SK-N-SH treated with all-trans-retinoic acid at 6 μM for 48 hours (cell line): ENCODE measurements at regions not wholly inside any gene's neighbourhood (a gene's known extent, or its start where the extent isn't known, plus 50 kb on each side); places are given as distances from the start of the nearest gene placed in this dataset.

Experiments
- ARNTL ChIP-seq: fragments of 450-650 bp; formaldehyde crosslinking; IDR thresholded peaks from 2 replicates; pipeline ENCODE4 v1.5.0; 2020; ENCODE audit warnings: low read depth, mild to moderate bottlenecking, moderate library complexity, borderline replicate concordance
- CREB5 ChIP-seq: fragments of 250-450 bp; sonication (Bioruptor Pico); IDR thresholded peaks from 2 replicates; pipeline ENCODE4 v1.5.1; 2020; ENCODE audit warnings: low read depth, mild to moderate bottlenecking, moderate library complexity
- CSDC2 ChIP-seq: fragments of 250-450 bp; sonication (Bioruptor Pico); IDR thresholded peaks from 2 replicates; pipeline ENCODE4 v1.5.0; 2020; ENCODE audit warnings: mild to moderate bottlenecking, moderate library complexity
- ESRRG ChIP-seq: fragments of 250-450 bp; sonication (Bioruptor Pico); IDR thresholded peaks from 2 replicates; pipeline ENCODE4 v1.6.1; 2021; ENCODE audit warnings: mild to moderate bottlenecking
- ISL1 ChIP-seq: fragments of 250-450 bp; sonication (Bioruptor Pico); IDR thresholded peaks from 2 replicates; pipeline ENCODE4 v2.1.2; 2022; ENCODE audit warnings: mild to moderate bottlenecking, moderate library complexity
- OSR1 ChIP-seq: fragments of 250-450 bp; sonication (Bioruptor Pico); IDR thresholded peaks from 2 replicates; pipeline ENCODE4 v1.8.0; 2022; ENCODE audit warnings: moderate library complexity, mild to moderate bottlenecking, inconsistent platforms
- PATZ1 ChIP-seq: fragments of 250-450 bp; sonication (Bioruptor Pico); IDR thresholded peaks from 2 replicates; pipeline ENCODE4 v1.8.0; 2020; ENCODE audit warnings: mild to moderate bottlenecking, moderate library complexity, borderline replicate concordance
- PPARA ChIP-seq: fragments of 250-450 bp; sonication (Bioruptor Pico); IDR thresholded peaks from 2 replicates; pipeline ENCODE4 v1.5.0; 2020; ENCODE audit warnings: mild to moderate bottlenecking, borderline replicate concordance
- RARB ChIP-seq: fragments of 250-450 bp; sonication (Bioruptor Pico); IDR thresholded peaks from 2 replicates; pipeline ENCODE4 v1.8.0; 2021; ENCODE audit warnings: mild to moderate bottlenecking, moderate library complexity
- SNAI2 ChIP-seq: fragments of 250-450 bp; sonication (Bioruptor Pico); IDR thresholded peaks from 2 replicates; pipeline ENCODE4 v1.5.0; 2020; ENCODE audit warnings: mild to moderate bottlenecking, moderate library complexity
- TCF4 ChIP-seq: fragments of 250-450 bp; sonication (Bioruptor Pico); IDR thresholded peaks from 2 replicates; pipeline ENCODE4 v1.8.0; 2021; ENCODE audit warnings: mild to moderate bottlenecking, moderate library complexity, borderline replicate concordance
- ZFP30 ChIP-seq: fragments of 450-650 bp; formaldehyde crosslinking; IDR thresholded peaks from 2 replicates; pipeline ENCODE4 v1.5.0; 2022; ENCODE audit warnings: mild to moderate bottlenecking, moderate library complexity
- ZNF70 ChIP-seq: fragments of 450-650 bp; formaldehyde crosslinking; IDR thresholded peaks from 2 replicates; pipeline ENCODE4 v1.5.0; 2020; ENCODE audit warnings: mild to moderate bottlenecking, moderate library complexity
- TF ChIP-seq, protein P1 (sequence below): fragments of 250-450 bp; sonication (Bioruptor Pico); IDR thresholded peaks from 2 replicates; pipeline ENCODE4 v1.5.1; 2021; ENCODE audit warnings: mild to moderate bottlenecking, moderate library complexity

DNA sequence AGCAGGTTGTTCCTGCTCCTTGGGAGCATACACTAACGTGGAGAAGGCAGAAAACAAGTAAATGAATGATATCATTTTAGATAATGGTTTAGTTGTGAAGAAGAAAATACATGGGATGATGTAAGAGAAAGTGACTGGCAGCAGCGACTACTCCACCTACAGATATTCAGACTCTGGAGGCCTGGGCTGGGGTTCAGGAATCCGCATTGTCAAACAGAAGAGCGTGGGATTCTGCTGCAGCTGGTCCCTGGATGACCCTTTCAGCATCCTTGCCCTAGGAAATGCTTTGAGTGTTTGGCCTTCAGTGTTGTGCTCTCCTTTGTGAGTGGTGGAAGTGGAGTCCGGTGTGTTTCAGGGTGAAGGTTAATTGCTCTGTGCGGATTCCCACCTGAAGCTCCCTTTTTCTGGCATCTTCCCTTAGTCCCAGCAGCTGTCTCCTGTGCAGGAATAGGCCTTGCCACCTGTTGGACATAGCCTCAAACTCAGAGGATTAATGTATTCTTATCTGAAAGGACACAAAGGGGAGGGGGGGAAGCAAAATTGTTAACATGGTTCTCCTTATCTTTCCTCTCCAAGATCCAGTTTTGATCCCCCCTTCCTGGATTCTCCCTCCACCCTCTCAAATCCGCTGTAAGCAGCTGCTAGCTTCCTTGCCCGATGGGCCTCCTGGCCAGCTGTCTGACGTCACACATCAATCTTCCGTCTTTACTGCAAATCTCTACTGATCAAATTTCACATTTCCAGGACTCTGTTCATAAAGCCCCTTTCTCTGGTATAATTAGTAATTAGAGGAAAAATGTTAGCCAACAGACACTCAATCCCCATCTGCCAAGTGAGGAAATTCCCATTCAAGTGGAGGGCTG, 68.3 kb upstream of the SPAG17 start:
- TF ChIP-seq ZNF70 (CRISPR knock-in tag) (no peak), PATZ1 (CRISPR knock-in tag) (no peak), CREB5 (CRISPR knock-in tag) (no peak), RARB (no peak), ISL1 (no peak), ARNTL (CRISPR knock-in tag) (no peak), SNAI2 (CRISPR knock-in tag) (no peak), ESRRG (CRISPR knock-in tag) (no peak), TCF4 (CRISPR knock-in tag) (no peak), CSDC2 (no peak), OSR1 (CRISPR knock-in tag) (no peak), PPARA (CRISPR knock-in tag) (no peak), ZFP30 (CRISPR knock-in tag) (no peak)
- TF ChIP-seq, protein P1, sequence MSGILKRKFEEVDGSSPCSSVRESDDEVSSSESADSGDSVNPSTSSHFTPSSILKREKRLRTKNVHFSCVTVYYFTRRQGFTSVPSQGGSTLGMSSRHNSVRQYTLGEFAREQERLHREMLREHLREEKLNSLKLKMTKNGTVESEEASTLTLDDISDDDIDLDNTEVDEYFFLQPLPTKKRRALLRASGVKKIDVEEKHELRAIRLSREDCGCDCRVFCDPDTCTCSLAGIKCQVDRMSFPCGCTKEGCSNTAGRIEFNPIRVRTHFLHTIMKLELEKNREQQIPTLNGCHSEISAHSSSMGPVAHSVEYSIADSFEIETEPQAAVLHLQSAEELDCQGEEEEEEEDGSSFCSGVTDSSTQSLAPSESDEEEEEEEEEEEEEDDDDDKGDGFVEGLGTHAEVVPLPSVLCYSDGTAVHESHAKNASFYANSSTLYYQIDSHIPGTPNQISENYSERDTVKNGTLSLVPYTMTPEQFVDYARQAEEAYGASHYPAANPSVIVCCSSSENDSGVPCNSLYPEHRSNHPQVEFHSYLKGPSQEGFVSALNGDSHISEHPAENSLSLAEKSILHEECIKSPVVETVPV (CRISPR knock-in tag), result no peak
